H1 (cell line): ENCODE measurements at regions not wholly inside any gene's neighbourhood (a gene's known extent, or its start where the extent isn't known, plus 50 kb on each side); places are given as distances from the start of the nearest gene placed in this dataset.

Experiments used
- HDAC2 ChIP-seq, 2 experiments: fragments of 300-600 bp in 1 of 2; sonication (generic) in 1 of 2; IDR thresholded peaks; 2 replicates each; pipeline ENCODE4 v1.6.1; 2011 to 2012; ENCODE audit warnings: low read depth in 2 of 2, low read length in 2 of 2, mild to moderate bottlenecking in 2 of 2, moderate library complexity in 2 of 2, borderline replicate concordance in 1 of 2, inconsistent platforms in 1 of 2
- SAP30 ChIP-seq: fragments of 300-600 bp; sonication (generic); IDR thresholded peaks from 2 replicates; pipeline ENCODE4 v1.7.1; 2012; ENCODE audit warnings: low read length, moderate library complexity, mild to moderate bottlenecking, inconsistent platforms; ENCODE audit not compliant: insufficient read depth, insufficient replicate concordance
- SIN3A ChIP-seq, 2 experiments: IDR thresholded peaks in 1 of 2; conservative IDR thresholded peaks in 1 of 2; 2 replicates each; pipeline ENCODE4 v1.6.1; 2011 to 2012; ENCODE audit warnings: low read length in 2 of 2, improper control_type of control experiment in 1 of 2, low read depth in 1 of 2, mild to moderate bottlenecking in 1 of 2
- TF ChIP-seq, protein P1 (sequence below): IDR thresholded peaks from 2 replicates; pipeline ENCODE4 v1.6.1; 2012; ENCODE audit warnings: inconsistent platforms

DNA sequence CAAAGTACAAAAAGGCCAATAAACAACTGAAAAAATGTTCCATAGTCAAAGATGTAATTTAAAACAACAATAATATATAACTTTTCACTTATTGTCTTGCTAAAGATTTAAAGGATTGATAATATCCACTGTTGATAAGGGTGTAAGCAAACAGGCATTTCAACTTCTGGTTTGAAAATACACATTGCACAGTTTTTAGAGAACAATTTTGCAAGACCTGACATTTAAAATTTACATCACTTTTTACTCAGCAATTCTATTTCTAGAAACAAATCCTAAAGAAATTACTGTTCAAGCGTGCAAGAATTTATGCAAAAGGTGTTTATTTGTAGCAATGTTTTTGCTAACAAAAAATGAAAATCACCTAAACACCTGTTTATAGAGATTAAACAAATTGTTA is 120.4 kb downstream of the TDRD15 start (continued):
- no peak for TF ChIP-seq SIN3A (conservative IDR thresholded peaks at IDR 0.05 in 1 of 2, IDR thresholded peaks at IDR 0.05 in 1 of 2; ENCODE audit: low read depth in 1 of 2, low read length in 2 of 2)
- TF ChIP-seq HDAC2 (IDR thresholded peaks at IDR 0.05; ENCODE audit: borderline replicate concordance in 1 of 2, low read depth in 2 of 2, low read length in 2 of 2): no peak
- no peak for TF ChIP-seq SAP30
- TF ChIP-seq, protein P1, sequence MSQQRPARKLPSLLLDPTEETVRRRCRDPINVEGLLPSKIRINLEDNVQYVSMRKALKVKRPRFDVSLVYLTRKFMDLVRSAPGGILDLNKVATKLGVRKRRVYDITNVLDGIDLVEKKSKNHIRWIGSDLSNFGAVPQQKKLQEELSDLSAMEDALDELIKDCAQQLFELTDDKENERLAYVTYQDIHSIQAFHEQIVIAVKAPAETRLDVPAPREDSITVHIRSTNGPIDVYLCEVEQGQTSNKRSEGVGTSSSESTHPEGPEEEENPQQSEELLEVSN: no peak
